Gastrocnemius medialis (tissue), 4 donors: ENCODE measurements at regions not wholly inside any gene's neighbourhood (a gene's known extent, or its start where the extent isn't known, plus 50 kb on each side); places are given as distances from the start of the nearest gene placed in this dataset.

Experiments used
- CTCF ChIP-seq, 5 experiments: fragments of 450-650 bp in 3 of 5; fragments of 200-600 bp in 2 of 5; sonication (generic) in 2 of 5; IDR thresholded peaks in 4 of 5; conservative IDR thresholded peaks in 1 of 5; 1 replicate in 4 of 5; 2 replicates in 1 of 5; pipeline ENCODE4 v1.5.1; 2016 to 2019; ENCODE audit warnings: antibody characterized with exemption in 5 of 5, mild to moderate bottlenecking in 3 of 5, moderate library complexity in 3 of 5
- POLR2A ChIP-seq, 2 donors: fragments of 450-650 bp; IDR thresholded peaks; one replicate each; pipeline ENCODE4 v1.6.1; 2017; ENCODE audit warnings: antibody characterized with exemption in 2 of 2, mild to moderate bottlenecking in 2 of 2, moderate library complexity in 2 of 2

- TF ChIP-seq POLR2A (IDR thresholded peaks at IDR 0.05) (no peak), CTCF (IDR thresholded peaks at IDR 0.05 in 4 of 5, conservative IDR thresholded peaks at IDR 0.05 in 1 of 5) (no peak)
Measured at GRCh38 chr18:35777039-35777438, 195.4 kb upstream of the RMP24 start.
